OCI-LY1 (cell line): ENCODE measurements at regions not wholly inside any gene's neighbourhood (a gene's known extent, or its start where the extent isn't known, plus 50 kb on each side); places are given as distances from the start of the nearest gene placed in this dataset.

Experiments
- CTCF ChIP-seq: fragments of 200-600 bp; sonication (generic), shearing (Covaris generic); IDR thresholded peaks from 2 replicates; pipeline ENCODE4 v1.5.1; 2017; ENCODE audit warnings: mild to moderate bottlenecking, antibody characterized with exemption, low read length, moderate library complexity, mixed read lengths
- EZH2 ChIP-seq: fragments of 200-600 bp; sonication (generic), shearing (Covaris generic); IDR thresholded peaks from 2 replicates; pipeline ENCODE4 v1.8.0; 2017; ENCODE audit warnings: borderline replicate concordance, mixed run types, mild to moderate bottlenecking, antibody characterized with exemption, low read length, moderate library complexity, mixed read lengths

DNA sequence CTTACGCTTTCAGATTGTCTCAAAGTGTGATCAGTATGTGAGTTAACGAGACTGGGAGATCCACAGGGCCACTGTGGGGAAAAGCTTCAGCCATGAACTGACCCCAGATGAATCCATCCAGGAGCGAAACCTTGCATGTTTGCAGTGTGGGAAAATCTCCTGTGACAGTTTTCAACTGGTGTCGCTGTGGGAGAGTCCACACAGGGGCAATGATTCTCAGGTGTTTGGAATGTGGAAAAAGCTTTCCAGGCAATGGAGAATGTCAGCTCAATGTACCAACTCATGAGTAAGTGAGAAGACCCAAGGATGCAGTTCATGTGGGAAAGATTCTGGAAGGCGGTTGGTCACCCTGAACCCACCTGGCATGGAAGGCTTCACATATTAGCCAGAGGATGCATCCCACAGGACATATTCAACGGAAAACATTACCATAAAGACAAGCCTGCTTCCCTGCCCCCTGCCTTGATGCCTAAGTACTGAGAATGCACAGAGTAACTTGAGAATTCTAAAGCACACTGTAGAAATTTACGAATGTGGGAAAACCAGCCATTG is 204.1 kb upstream of the BMPER start:
- no peak for TF ChIP-seq CTCF
- TF ChIP-seq EZH2 = no peak
